HG02759 (cell line): ENCODE measurements at regions not wholly inside any gene's neighbourhood (a gene's known extent, or its start where the extent isn't known, plus 50 kb on each side); places are given as distances from the start of the nearest gene placed in this dataset.

Source experiments
- ATAC-seq: cut with Tn5 transposase; IDR thresholded peaks from one replicate; pipeline ENCODE4 v1.9.1; 2021; ENCODE audit warnings: mild to moderate bottlenecking, moderate library complexity; ENCODE audit not compliant: unreplicated experiment

DNA sequence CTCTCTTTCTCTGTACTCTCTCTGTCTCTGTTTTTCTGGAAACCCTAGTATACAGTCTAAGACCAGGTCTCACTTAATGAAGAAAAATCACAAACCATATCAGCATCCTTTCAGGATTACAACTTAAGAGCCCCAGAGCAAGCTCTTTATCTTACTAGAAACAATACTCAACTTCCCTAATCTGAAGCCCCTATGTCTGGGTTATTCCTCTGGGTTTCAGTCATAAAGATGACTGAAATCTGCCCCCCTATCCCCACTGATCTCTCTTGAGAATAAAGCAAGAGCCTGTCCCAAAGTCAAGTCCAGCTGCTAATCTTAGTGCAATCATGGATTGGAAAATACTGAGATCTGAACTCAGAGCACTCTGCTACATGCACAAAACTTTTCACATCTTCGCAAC, 53.9 kb upstream of the PICALM start:
- ATAC-seq, result no peak

DNA sequence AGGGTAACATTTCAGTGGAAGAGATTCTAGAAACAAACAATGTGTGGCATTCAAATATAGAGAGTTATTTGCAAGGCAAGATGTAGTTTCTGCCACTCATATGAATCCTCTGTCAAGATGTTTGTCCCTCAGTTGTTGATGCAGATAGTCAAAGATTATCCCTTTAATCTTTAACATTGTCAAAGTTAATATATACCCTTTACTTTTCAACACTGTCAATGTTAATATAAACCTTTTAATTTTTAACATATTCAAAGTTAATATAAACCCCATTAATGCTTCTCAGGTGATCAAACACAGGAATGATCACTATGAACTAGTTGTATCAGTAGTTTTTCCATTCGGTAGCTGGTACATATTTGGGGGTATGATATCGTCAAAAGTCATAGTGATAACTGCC, 51.9 kb upstream of the PICALM start:
- ATAC-seq, result no peak

- no peak for ATAC-seq
Measured at GRCh38 chr11:86119906-86120305, 51.0 kb upstream of the PICALM start.

DNA sequence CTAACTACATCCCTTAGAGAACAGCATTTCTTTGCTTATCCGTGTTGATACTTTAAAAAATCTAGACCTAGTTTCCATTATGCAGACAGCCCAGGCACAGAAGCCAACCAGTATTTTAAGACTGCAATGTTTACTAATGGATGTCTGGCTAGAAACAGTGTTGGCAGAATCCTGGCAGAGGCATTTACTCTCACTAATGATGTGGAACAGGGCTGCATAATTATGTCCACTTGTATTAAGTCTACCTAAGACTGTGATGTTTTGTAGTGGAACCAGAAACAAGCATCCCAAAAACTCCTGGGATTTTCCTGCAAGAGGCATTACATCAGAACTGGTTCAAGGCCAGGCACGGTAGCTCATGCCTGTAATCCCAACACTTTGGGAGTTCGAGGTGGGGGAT, 50.2 kb upstream of the PICALM start:
- no peak for ATAC-seq
